ENCODE measurements at regions not wholly inside any gene's neighbourhood (a gene's known extent, or its start where the extent isn't known, plus 50 kb on each side); places are given as distances from the start of the nearest gene placed in this dataset.

- no peak for TF ChIP-seq CTCF (IDR thresholded peaks at IDR 0.05)
- no peak for TF ChIP-seq EZH2 (IDR thresholded peaks at IDR 0.05)
Measured at GRCh38 chr3:18713577-18713951, 288.4 kb upstream of the SATB1 start.

Data from neural progenitor cell (in vitro differentiated cells).